ENCODE measurements at regions not wholly inside any gene's neighbourhood (a gene's known extent, or its start where the extent isn't known, plus 50 kb on each side); places are given as distances from the start of the nearest gene placed in this dataset.

DNA sequence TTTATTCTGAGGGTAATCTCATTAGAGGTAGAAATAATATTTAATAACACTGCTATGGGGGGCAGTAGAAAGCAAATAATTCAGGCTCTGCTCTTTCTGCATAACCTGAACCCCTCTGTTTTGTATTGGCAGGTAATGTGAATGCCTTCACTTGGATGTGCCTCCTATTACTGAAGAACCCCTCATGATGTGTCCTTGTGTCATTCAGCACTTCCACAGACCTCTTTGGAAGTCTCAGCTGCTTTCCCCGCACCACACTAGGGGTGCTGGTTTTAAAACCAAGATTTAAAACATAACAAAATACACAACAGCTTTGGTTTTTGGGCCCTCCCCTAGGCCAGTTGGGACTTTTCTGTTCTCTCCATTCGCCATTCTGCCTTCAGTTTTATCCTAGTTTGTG lies 281.7 kb upstream of the MC4R start:
- Histone ChIP-seq H3K27ac (ENCODE audit: low read depth in 1 of 2, low read length in 2 of 2) (no peak overlapping the region), H3K27me3 (ENCODE audit: control insufficient read depth in 4 of 4, insufficient read depth in 4 of 4, low read length in 3 of 4) (no peaks in the 10 kb centered on the region), H3K36me3 (ENCODE audit: control insufficient read depth in 4 of 4, insufficient read depth in 3 of 4, low read depth in 1 of 4, low read length in 3 of 4) (no peaks in the 10 kb centered on the region), H3K9ac (ENCODE audit: low read depth in 1 of 2, low read length in 2 of 2) (no peak overlapping the region), H3K4me1 (ENCODE audit: control insufficient read depth in 4 of 4, insufficient read depth in 4 of 4, low read length in 3 of 4) (no peaks in the 10 kb centered on the region), H3K4me3 (ENCODE audit: low read depth in 1 of 3, low read length in 3 of 3) (no peak overlapping the region), H3K9me3 (ENCODE audit: control insufficient read depth in 4 of 4, low read length in 3 of 4) (no peaks in the 10 kb centered on the region)
- no peak for TF ChIP-seq NR2F2 (IDR thresholded peaks at IDR 0.05)
- TF ChIP-seq, protein P1, sequence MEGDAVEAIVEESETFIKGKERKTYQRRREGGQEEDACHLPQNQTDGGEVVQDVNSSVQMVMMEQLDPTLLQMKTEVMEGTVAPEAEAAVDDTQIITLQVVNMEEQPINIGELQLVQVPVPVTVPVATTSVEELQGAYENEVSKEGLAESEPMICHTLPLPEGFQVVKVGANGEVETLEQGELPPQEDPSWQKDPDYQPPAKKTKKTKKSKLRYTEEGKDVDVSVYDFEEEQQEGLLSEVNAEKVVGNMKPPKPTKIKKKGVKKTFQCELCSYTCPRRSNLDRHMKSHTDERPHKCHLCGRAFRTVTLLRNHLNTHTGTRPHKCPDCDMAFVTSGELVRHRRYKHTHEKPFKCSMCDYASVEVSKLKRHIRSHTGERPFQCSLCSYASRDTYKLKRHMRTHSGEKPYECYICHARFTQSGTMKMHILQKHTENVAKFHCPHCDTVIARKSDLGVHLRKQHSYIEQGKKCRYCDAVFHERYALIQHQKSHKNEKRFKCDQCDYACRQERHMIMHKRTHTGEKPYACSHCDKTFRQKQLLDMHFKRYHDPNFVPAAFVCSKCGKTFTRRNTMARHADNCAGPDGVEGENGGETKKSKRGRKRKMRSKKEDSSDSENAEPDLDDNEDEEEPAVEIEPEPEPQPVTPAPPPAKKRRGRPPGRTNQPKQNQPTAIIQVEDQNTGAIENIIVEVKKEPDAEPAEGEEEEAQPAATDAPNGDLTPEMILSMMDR (IDR thresholded peaks at IDR 0.05; ENCODE audit: low read depth, low read length, missing input control) = no peak
- no peak for TF ChIP-seq YY1 (IDR thresholded peaks at IDR 0.05)
- TF ChIP-seq, protein P2, sequence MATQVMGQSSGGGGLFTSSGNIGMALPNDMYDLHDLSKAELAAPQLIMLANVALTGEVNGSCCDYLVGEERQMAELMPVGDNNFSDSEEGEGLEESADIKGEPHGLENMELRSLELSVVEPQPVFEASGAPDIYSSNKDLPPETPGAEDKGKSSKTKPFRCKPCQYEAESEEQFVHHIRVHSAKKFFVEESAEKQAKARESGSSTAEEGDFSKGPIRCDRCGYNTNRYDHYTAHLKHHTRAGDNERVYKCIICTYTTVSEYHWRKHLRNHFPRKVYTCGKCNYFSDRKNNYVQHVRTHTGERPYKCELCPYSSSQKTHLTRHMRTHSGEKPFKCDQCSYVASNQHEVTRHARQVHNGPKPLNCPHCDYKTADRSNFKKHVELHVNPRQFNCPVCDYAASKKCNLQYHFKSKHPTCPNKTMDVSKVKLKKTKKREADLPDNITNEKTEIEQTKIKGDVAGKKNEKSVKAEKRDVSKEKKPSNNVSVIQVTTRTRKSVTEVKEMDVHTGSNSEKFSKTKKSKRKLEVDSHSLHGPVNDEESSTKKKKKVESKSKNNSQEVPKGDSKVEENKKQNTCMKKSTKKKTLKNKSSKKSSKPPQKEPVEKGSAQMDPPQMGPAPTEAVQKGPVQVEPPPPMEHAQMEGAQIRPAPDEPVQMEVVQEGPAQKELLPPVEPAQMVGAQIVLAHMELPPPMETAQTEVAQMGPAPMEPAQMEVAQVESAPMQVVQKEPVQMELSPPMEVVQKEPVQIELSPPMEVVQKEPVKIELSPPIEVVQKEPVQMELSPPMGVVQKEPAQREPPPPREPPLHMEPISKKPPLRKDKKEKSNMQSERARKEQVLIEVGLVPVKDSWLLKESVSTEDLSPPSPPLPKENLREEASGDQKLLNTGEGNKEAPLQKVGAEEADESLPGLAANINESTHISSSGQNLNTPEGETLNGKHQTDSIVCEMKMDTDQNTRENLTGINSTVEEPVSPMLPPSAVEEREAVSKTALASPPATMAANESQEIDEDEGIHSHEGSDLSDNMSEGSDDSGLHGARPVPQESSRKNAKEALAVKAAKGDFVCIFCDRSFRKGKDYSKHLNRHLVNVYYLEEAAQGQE (IDR thresholded peaks at IDR 0.05) = no peak
- TF ChIP-seq FOXA1 (IDR thresholded peaks at IDR 0.05) = no peak
- TF ChIP-seq, protein P3, sequence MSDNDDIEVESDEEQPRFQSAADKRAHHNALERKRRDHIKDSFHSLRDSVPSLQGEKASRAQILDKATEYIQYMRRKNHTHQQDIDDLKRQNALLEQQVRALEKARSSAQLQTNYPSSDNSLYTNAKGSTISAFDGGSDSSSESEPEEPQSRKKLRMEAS (IDR thresholded peaks at IDR 0.05) = no peak
- TF ChIP-seq, protein P4, sequence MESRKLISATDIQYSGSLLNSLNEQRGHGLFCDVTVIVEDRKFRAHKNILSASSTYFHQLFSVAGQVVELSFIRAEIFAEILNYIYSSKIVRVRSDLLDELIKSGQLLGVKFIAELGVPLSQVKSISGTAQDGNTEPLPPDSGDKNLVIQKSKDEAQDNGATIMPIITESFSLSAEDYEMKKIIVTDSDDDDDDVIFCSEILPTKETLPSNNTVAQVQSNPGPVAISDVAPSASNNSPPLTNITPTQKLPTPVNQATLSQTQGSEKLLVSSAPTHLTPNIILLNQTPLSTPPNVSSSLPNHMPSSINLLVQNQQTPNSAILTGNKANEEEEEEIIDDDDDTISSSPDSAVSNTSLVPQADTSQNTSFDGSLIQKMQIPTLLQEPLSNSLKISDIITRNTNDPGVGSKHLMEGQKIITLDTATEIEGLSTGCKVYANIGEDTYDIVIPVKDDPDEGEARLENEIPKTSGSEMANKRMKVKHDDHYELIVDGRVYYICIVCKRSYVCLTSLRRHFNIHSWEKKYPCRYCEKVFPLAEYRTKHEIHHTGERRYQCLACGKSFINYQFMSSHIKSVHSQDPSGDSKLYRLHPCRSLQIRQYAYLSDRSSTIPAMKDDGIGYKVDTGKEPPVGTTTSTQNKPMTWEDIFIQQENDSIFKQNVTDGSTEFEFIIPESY (IDR thresholded peaks at IDR 0.05) = no peak
- no peak for TF ChIP-seq SP1 (IDR thresholded peaks at IDR 0.05)
- no peak for TF ChIP-seq HNF4A (conservative IDR thresholded peaks at IDR 0.05)
- TF ChIP-seq RAD21 (IDR thresholded peaks at IDR 0.05) = no peak
- TF ChIP-seq TAF1 (conservative IDR thresholded peaks at IDR 0.05) = no peak
- TF ChIP-seq GABPA (IDR thresholded peaks at IDR 0.05 in 1 of 2, conservative IDR thresholded peaks at IDR 0.05 in 1 of 2) = no peak
- TF ChIP-seq, protein P5, sequence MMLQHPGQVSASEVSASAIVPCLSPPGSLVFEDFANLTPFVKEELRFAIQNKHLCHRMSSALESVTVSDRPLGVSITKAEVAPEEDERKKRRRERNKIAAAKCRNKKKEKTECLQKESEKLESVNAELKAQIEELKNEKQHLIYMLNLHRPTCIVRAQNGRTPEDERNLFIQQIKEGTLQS (IDR thresholded peaks at IDR 0.05) = no peak
- TF ChIP-seq RXRA (IDR thresholded peaks at IDR 0.05) = no peak
- TF ChIP-seq FOXA2 (IDR thresholded peaks at IDR 0.05) = no peak
- no peak for TF ChIP-seq HNF4G (IDR thresholded peaks at IDR 0.05)
- TF ChIP-seq JUND (IDR thresholded peaks at IDR 0.05) = no peak
- no peak for TF ChIP-seq EGR1 (IDR thresholded peaks at IDR 0.05; ENCODE audit: low read depth in 2 of 2)
- WGBS = 61% methylated on average over 2 of the region's 2 CpGs
- DNase-seq (ENCODE audit: low spot score) = no peak
